DMS 273 (cell line): ENCODE measurements at regions not wholly inside any gene's neighbourhood (a gene's known extent, or its start where the extent isn't known, plus 50 kb on each side); places are given as distances from the start of the nearest gene placed in this dataset.

Experiments used
- DNase-seq: peaks from one replicate; lab custom pipeline; 2025; ENCODE audit not compliant: unreplicated experiment; lab: John Stamatoyannopoulos, UW

GRCh38 chrX:42098900-42099299 lies 175.5 kb upstream of the CASK start:
- DNase-seq: no peak

GRCh38 chrX:42097486-42097885 lies 174.1 kb upstream of the CASK start:
- DNase-seq: no peak

- DNase-seq: no peak
These were observed 173.0 kb upstream of the CASK start for GRCh38 chrX:42096265-42096920.

- DNase-seq: no peak
These were observed 170.9 kb upstream of the CASK start for GRCh38 chrX:42094218-42094617.

- DNase-seq: no peak
These were observed 170.4 kb upstream of the CASK start for GRCh38 chrX:42093756-42094155.

GRCh38 chrX:42090395-42090794 lies 167.0 kb upstream of the CASK start:
- DNase-seq: no peak

- no peak for DNase-seq
These were observed 165.7 kb upstream of the CASK start for GRCh38 chrX:42089031-42089430.

- peak; percentile 5 for DNase-seq
These were observed 164.6 kb upstream of the CASK start for GRCh38 chrX:42087960-42088359.

GRCh38 chrX:42085836-42086235 lies 162.5 kb upstream of the CASK start:
- DNase-seq: no peak

- no peak for DNase-seq
These were observed 156.6 kb upstream of the CASK start for GRCh38 chrX:42079968-42080367.

GRCh38 chrX:42077675-42078074 lies 154.3 kb upstream of the CASK start:
- no peak for DNase-seq

- no peak for DNase-seq
These were observed 151.7 kb upstream of the CASK start for GRCh38 chrX:42075032-42075431.

GRCh38 chrX:42073448-42073847 lies 150.1 kb upstream of the CASK start:
- no peak for DNase-seq

GRCh38 chrX:42070866-42071265 lies 147.5 kb upstream of the CASK start:
- no peak for DNase-seq

- no peak for DNase-seq
These were observed 130.9 kb upstream of the CASK start for GRCh38 chrX:42054256-42054655.

GRCh38 chrX:42050345-42050744 lies 127.0 kb upstream of the CASK start:
- DNase-seq: no peak

GRCh38 chrX:42047886-42048285 lies 124.5 kb upstream of the CASK start:
- no peak for DNase-seq

- no peak for DNase-seq
These were observed 104.8 kb upstream of the CASK start for GRCh38 chrX:42028109-42028508.

- DNase-seq: no peak
These were observed 104.1 kb upstream of the CASK start for GRCh38 chrX:42027367-42028000.

- DNase-seq: no peak
These were observed 102.5 kb upstream of the CASK start for GRCh38 chrX:42025861-42026260.

- no peak for DNase-seq
These were observed 99.8 kb upstream of the CASK start for GRCh38 chrX:42023122-42023521.

GRCh38 chrX:42022158-42022557 lies 98.8 kb upstream of the CASK start:
- DNase-seq: no peak

GRCh38 chrX:42021058-42021457 lies 97.7 kb upstream of the CASK start:
- DNase-seq: no peak
